ENCODE measurements at regions not wholly inside any gene's neighbourhood (a gene's known extent, or its start where the extent isn't known, plus 50 kb on each side); places are given as distances from the start of the nearest gene placed in this dataset.

DNA sequence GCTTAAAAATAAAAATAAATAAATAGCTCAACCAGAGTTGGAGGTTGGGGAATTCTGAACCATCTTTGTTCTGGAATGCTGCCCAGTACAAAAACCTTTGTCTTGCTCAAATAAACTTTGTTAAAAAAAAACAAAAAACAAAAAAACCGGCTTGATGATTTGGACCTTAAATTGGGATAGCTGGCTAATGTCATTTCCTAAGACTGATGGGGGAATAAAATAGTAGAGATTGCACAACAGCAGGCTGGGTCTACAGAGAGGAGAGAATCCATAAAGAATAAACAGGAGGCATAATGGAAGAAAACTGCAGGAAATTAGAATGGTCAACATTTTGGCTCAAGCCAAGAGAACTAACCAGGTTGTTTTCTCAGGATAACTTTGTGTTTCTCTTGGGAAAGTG, 370.9 kb downstream of the AEBP2 start:
- Histone ChIP-seq H2AFZ (ENCODE audit: low read depth, low read length) (no peak overlapping the region), H3K27me3 (ENCODE audit: control insufficient read depth in 2 of 2, insufficient read depth in 2 of 2, low read length in 2 of 2) (no peaks in the 10 kb centered on the region), H3K27ac (ENCODE audit: extremely low read depth, low read depth, low read length) (no peak overlapping the region), H3K9me3 (replicated peaks; ENCODE audit: control insufficient read depth, insufficient read depth, low read depth, low read length) (no peaks in the 10 kb centered on the region), H3K9ac (ENCODE audit: insufficient read depth in 1 of 2, low read depth in 2 of 2, low read length in 2 of 2) (no peak overlapping the region), H3K79me2 (ENCODE audit: control insufficient read depth, insufficient read depth, low read length) (no peaks in the 10 kb centered on the region), H3K4me2 (ENCODE audit: insufficient read depth, low read length) (no peak overlapping the region), H4K20me1 (replicated peaks; ENCODE audit: control insufficient read depth, insufficient read depth, low read length) (no peaks in the 10 kb centered on the region), H3K4me3 (no peak overlapping the region), H3K4me1 (replicated peaks in 1 of 2; ENCODE audit: control insufficient read depth in 2 of 2, insufficient read depth in 2 of 2, low read length in 2 of 2) (no peaks in the 10 kb centered on the region), H3K9me1 (ENCODE audit: control insufficient read depth, insufficient read depth, low read length) (no peaks in the 10 kb centered on the region), H3K36me3 (ENCODE audit: control insufficient read depth, insufficient read depth, low read length) (no peaks in the 10 kb centered on the region)
- no peak for ATAC-seq
- intact Hi-C loops (cut with micrococcal nuclease): no loop called here
- CTCF ChIA-PET (ENCODE audit: low intra/inter-chr PET ratio): no interaction called here
- FAIRE-seq: no peak
- POLR2A ChIA-PET: no interaction called here
- no TSS peak for BruUV-seq (replicated peaks)
- 0% methylated on average over 1 of the region's 1 CpG for WGBS (ENCODE audit: insufficient coverage, low coverage, missing lambda C conversion rate)
- DNase-seq (ENCODE audit: extremely low read depth in 1 of 4, low spot score in 3 of 4): no peak
- TF ChIP-seq YBX1 (IDR thresholded peaks at IDR 0.05) (no peak), PHB2 (IDR thresholded peaks at IDR 0.05; ENCODE audit: low read depth) (no peak), ELF2 (CRISPR knock-in tag; IDR thresholded peaks at IDR 0.05) (no peak), EP400 (IDR thresholded peaks at IDR 0.05) (no peak), CBFA2T2 (conservative IDR thresholded peaks at IDR 0.05) (no peak), ZNF124 (CRISPR knock-in tag; IDR thresholded peaks at IDR 0.05) (no peak), SREBF1 (IDR thresholded peaks at IDR 0.05; ENCODE audit: borderline replicate concordance, low read depth, low read length) (no peak), FOSL1 (tag; conservative IDR thresholded peaks at IDR 0.05) (no peak), PTTG1 (tag; IDR thresholded peaks at IDR 0.05; ENCODE audit: low read depth) (no peak), ZNF583 (CRISPR knock-in tag; IDR thresholded peaks at IDR 0.05) (no peak), ZNF324 (CRISPR knock-in tag; IDR thresholded peaks at IDR 0.05) (no peak), ZNF79 (CRISPR knock-in tag; IDR thresholded peaks at IDR 0.05; ENCODE audit: low read depth) (no peak), MAZ (CRISPR knock-in tag; conservative IDR thresholded peaks at IDR 0.05 in 1 of 2, IDR thresholded peaks at IDR 0.05 in 1 of 2) (no peak), ARID2 (IDR thresholded peaks at IDR 0.05) (no peak)
- in situ Hi-C loops (cut with MboI): no loop called here

Data from K562 (cell line).